ACC112 (cell line): ENCODE measurements at regions not wholly inside any gene's neighbourhood (a gene's known extent, or its start where the extent isn't known, plus 50 kb on each side); places are given as distances from the start of the nearest gene placed in this dataset.

Experiments used
- H2AFZ ChIP-seq: fragments of 200-600 bp; sonication (generic); one replicate; pipeline ENCODE4 v1.6.0; 2017; ENCODE audit warnings: antibody characterized with exemption, low read length; ENCODE audit not compliant: unreplicated experiment
- H3K27ac ChIP-seq: fragments of 200-600 bp; sonication (generic); 2 replicates; pipeline ENCODE4 v1.5.1; 2014; ENCODE audit warnings: low read depth, mild to moderate bottlenecking, antibody characterized with exemption, low read length, moderate library complexity
- H3K27me3 ChIP-seq: fragments of 200-600 bp; sonication (generic); 2 replicates; pipeline ENCODE4 v1.6.1; 2014; ENCODE audit warnings: mild to moderate bottlenecking, antibody characterized with exemption, low read length, moderate library complexity, mixed read lengths; ENCODE audit not compliant: insufficient read depth
- H3K36me3 ChIP-seq: fragments of 200-600 bp; sonication (generic); 2 replicates; pipeline ENCODE4 v1.6.1; 2016; ENCODE audit warnings: mild to moderate bottlenecking, antibody characterized with exemption, low read length, moderate library complexity, mixed read lengths; ENCODE audit not compliant: insufficient read depth
- H3K4me1 ChIP-seq: fragments of 200-600 bp; sonication (generic); one replicate; pipeline ENCODE4 v1.6.1; 2016; ENCODE audit warnings: low read length, mixed read lengths; ENCODE audit not compliant: insufficient read depth, unreplicated experiment, control insufficient read depth
- H3K4me3 ChIP-seq: fragments of 200-600 bp; sonication (generic); 2 replicates; pipeline ENCODE4 v1.5.1; 2014; ENCODE audit warnings: mild to moderate bottlenecking, low read depth, low read length
- H3K79me2 ChIP-seq: fragments of 200-600 bp; sonication (generic); one replicate; pipeline ENCODE4 v1.6.0; 2016; ENCODE audit warnings: low read length; ENCODE audit not compliant: control insufficient read depth, unreplicated experiment, insufficient read depth

GRCh38 chr6:168227840-168228239, 91.7 kb downstream of the DACT2 start:
- no peaks in the 10 kb centered on the region for H3K79me2 ChIP-seq
- H3K4me1 ChIP-seq: no peaks in the 10 kb centered on the region
- no peak overlapping the region for H2AFZ ChIP-seq
- no peak overlapping the region for H3K27ac ChIP-seq
- no peak overlapping the region for H3K4me3 ChIP-seq
- 0 out of 2 replicates have a peak, but pooled peaks cover 4% of the 10 kb centered on the region for H3K27me3 ChIP-seq
- H3K36me3 ChIP-seq: no peaks in the 10 kb centered on the region

- 0 out of 2 replicates have a peak, but pooled peaks cover 4% of the 10 kb centered on the region for H3K27me3 ChIP-seq
- no peak overlapping the region for H2AFZ ChIP-seq
- no peak overlapping the region for H3K27ac ChIP-seq
- H3K79me2 ChIP-seq: no peaks in the 10 kb centered on the region
- H3K36me3 ChIP-seq: no peaks in the 10 kb centered on the region
- no peaks in the 10 kb centered on the region for H3K4me1 ChIP-seq
- H3K4me3 ChIP-seq: no peak overlapping the region
Measured at GRCh38 chr6:168226902-168227318, 92.7 kb downstream of the DACT2 start.

- Histone ChIP-seq H3K79me2 (no peaks in the 10 kb centered on the region), H3K27me3 (0 out of 2 replicates have a peak, but pooled peaks cover 4% of the 10 kb centered on the region), H3K4me3 (no peak overlapping the region), H2AFZ (no peak overlapping the region), H3K4me1 (no peaks in the 10 kb centered on the region), H3K36me3 (no peaks in the 10 kb centered on the region), H3K27ac (no peak overlapping the region)
Measured at GRCh38 chr6:168226061-168226752, 93.4 kb downstream of the DACT2 start.

- Histone ChIP-seq H3K27ac (no peak overlapping the region), H2AFZ (no peak overlapping the region), H3K36me3 (no peaks in the 10 kb centered on the region), H3K4me3 (no peak overlapping the region), H3K27me3 (0 out of 2 replicates have a peak, but pooled peaks cover 4% of the 10 kb centered on the region), H3K79me2 (no peaks in the 10 kb centered on the region), H3K4me1 (no peaks in the 10 kb centered on the region)
Measured at GRCh38 chr6:168225471-168225911, 94.1 kb downstream of the DACT2 start.

GRCh38 chr6:168223755-168224154, 95.8 kb downstream of the DACT2 start:
- 0 out of 2 replicates have a peak, but pooled peaks cover 4% of the 10 kb centered on the region for H3K27me3 ChIP-seq

GRCh38 chr6:168223150-168223549, 96.4 kb downstream of the DACT2 start:
- Histone ChIP-seq H3K79me2 (no peaks in the 10 kb centered on the region), H3K27me3 (0 out of 2 replicates have a peak, but pooled peaks cover 4% of the 10 kb centered on the region), H3K4me3 (no peak overlapping the region), H3K36me3 (no peaks in the 10 kb centered on the region), H3K27ac (no peak overlapping the region), H3K4me1 (peaks cover 17% of the 10 kb centered on the region), H2AFZ (no peak overlapping the region)

More at GRCh38 chr6:168223755-168224154, 95.8 kb downstream of the DACT2 start:
- Histone ChIP-seq H3K4me3 (no peak overlapping the region), H3K79me2 (no peaks in the 10 kb centered on the region), H3K27ac (no peak overlapping the region), H3K4me1 (peaks cover 15% of the 10 kb centered on the region), H2AFZ (no peak overlapping the region), H3K36me3 (no peaks in the 10 kb centered on the region)

- Histone ChIP-seq H3K36me3 (no peaks in the 10 kb centered on the region), H2AFZ (no peak overlapping the region), H3K79me2 (no peaks in the 10 kb centered on the region), H3K27me3 (0 out of 2 replicates have a peak, but pooled peaks cover 4% of the 10 kb centered on the region), H3K27ac (no peak overlapping the region), H3K4me1 (peaks cover 17% of the 10 kb centered on the region), H3K4me3 (no peak overlapping the region)
Measured at GRCh38 chr6:168222115-168223043, 97.2 kb downstream of the DACT2 start.

GRCh38 chr6:168221497-168222079, 98.0 kb downstream of the DACT2 start:
- peaks cover 17% of the 10 kb centered on the region for H3K4me1 ChIP-seq

GRCh38 chr6:168221000-168221399, 98.6 kb downstream of the DACT2 start:
- Histone ChIP-seq H3K79me2 (no peaks in the 10 kb centered on the region), H3K27ac (no peak overlapping the region), H3K4me3 (no peak overlapping the region), H3K4me1 (peaks cover 17% of the 10 kb centered on the region), H3K27me3 (0 out of 2 replicates have a peak, but pooled peaks cover 4% of the 10 kb centered on the region), H3K36me3 (no peaks in the 10 kb centered on the region), H2AFZ (no peak overlapping the region)

More at GRCh38 chr6:168221497-168222079, 98.0 kb downstream of the DACT2 start:
- H3K27ac ChIP-seq: no peak overlapping the region
- no peak overlapping the region for H3K4me3 ChIP-seq
- 0 out of 2 replicates have a peak, but pooled peaks cover 4% of the 10 kb centered on the region for H3K27me3 ChIP-seq
- H2AFZ ChIP-seq: no peak overlapping the region
- no peaks in the 10 kb centered on the region for H3K79me2 ChIP-seq
- no peaks in the 10 kb centered on the region for H3K36me3 ChIP-seq

GRCh38 chr6:168219804-168220203, 99.8 kb downstream of the DACT2 start:
- Histone ChIP-seq H3K4me1 (peaks cover 17% of the 10 kb centered on the region), H3K79me2 (no peaks in the 10 kb centered on the region), H3K36me3 (no peaks in the 10 kb centered on the region), H3K4me3 (peak overlapping the region; percentile 51), H3K27me3 (0 out of 2 replicates have a peak, but pooled peaks cover 4% of the 10 kb centered on the region), H3K27ac (peak overlapping the region; percentile 73), H2AFZ (no peak overlapping the region)
